OCI-LY1 (cell line): ENCODE measurements at regions not wholly inside any gene's neighbourhood (a gene's known extent, or its start where the extent isn't known, plus 50 kb on each side); places are given as distances from the start of the nearest gene placed in this dataset.

Experiments used
- H2AFZ ChIP-seq: fragments of 200-600 bp; sonication (generic), shearing (Covaris generic); 2 replicates; pipeline ENCODE4 v1.6.0; 2014; ENCODE audit warnings: antibody characterized with exemption, mild to moderate bottlenecking, low read length
- H3F3A ChIP-seq: fragments of 200-600 bp; sonication (generic), shearing (Covaris generic); 2 replicates; pipeline ENCODE4 v1.6.0; 2014; ENCODE audit warnings: mild to moderate bottlenecking, antibody characterized with exemption, low read length, moderate library complexity; ENCODE audit not compliant: insufficient read depth
- H3K27ac ChIP-seq: fragments of 200-600 bp; sonication (generic); 2 replicates; pipeline ENCODE4 v1.5.1; 2014; ENCODE audit warnings: low read length, mixed run types, mild to moderate bottlenecking, low read depth; ENCODE audit not compliant: poor library complexity, severe bottlenecking
- H3K27me3 ChIP-seq: fragments of 200-600 bp; sonication (generic); 2 replicates; pipeline ENCODE4 v1.6.0; 2014; ENCODE audit warnings: antibody characterized with exemption, mild to moderate bottlenecking, low read length, moderate library complexity; ENCODE audit not compliant: insufficient read depth
- H3K36me3 ChIP-seq: fragments of 200-600 bp; sonication (generic); 2 replicates; pipeline ENCODE4 v1.6.1; 2014; ENCODE audit warnings: mild to moderate bottlenecking, antibody characterized with exemption, low read length, moderate library complexity, mixed read lengths; ENCODE audit not compliant: insufficient read depth
- H3K4me1 ChIP-seq: fragments of 200-600 bp; sonication (generic); 2 replicates; pipeline ENCODE4 v1.5.1; 2014; ENCODE audit warnings: mild to moderate bottlenecking, low read length, moderate library complexity; ENCODE audit not compliant: insufficient read depth, severe bottlenecking
- H3K4me2 ChIP-seq: fragments of 200-600 bp; sonication (generic), shearing (Covaris generic); 2 replicates; pipeline ENCODE4 v1.6.1; 2014; ENCODE audit warnings: low read length
- H3K4me3 ChIP-seq: fragments of 200-600 bp; sonication (generic); 2 replicates; pipeline ENCODE4 v1.5.1; 2014; ENCODE audit warnings: low read length, low read depth, mild to moderate bottlenecking, mixed read lengths; ENCODE audit not compliant: poor library complexity, severe bottlenecking
- H3K79me2 ChIP-seq: fragments of 200-600 bp; shearing (Covaris generic); 2 replicates; pipeline ENCODE4 v1.6.1; 2016; ENCODE audit warnings: mixed run types, low read length, mixed read lengths; ENCODE audit not compliant: insufficient read depth
- H3K9ac ChIP-seq: fragments of 200-600 bp; sonication (generic), shearing (Covaris generic); 2 replicates; pipeline ENCODE4 v1.6.1; 2014; ENCODE audit warnings: mild to moderate bottlenecking, low read length, mixed read lengths
- H3K9me2 ChIP-seq: fragments of 200-600 bp; sonication (generic), shearing (Covaris generic); 2 replicates; pipeline ENCODE4 v1.6.1; 2014; ENCODE audit warnings: low read depth, mild to moderate bottlenecking, low read length, mixed read lengths
- H3K9me3 ChIP-seq: fragments of 200-600 bp; shearing (Covaris generic); 2 replicates; pipeline ENCODE4 v1.6.1; 2014; ENCODE audit warnings: low read length, mixed read lengths
- H4K20me1 ChIP-seq: fragments of 200-600 bp; sonication (generic), shearing (Covaris generic); 2 replicates; pipeline ENCODE4 v1.6.0; 2016; ENCODE audit warnings: mild to moderate bottlenecking, low read length; ENCODE audit not compliant: insufficient read depth
- CTCF ChIP-seq: fragments of 200-600 bp; sonication (generic), shearing (Covaris generic); IDR thresholded peaks from 2 replicates; pipeline ENCODE4 v1.5.1; 2017; ENCODE audit warnings: mild to moderate bottlenecking, antibody characterized with exemption, low read length, moderate library complexity, mixed read lengths
- EZH2 ChIP-seq: fragments of 200-600 bp; sonication (generic), shearing (Covaris generic); IDR thresholded peaks from 2 replicates; pipeline ENCODE4 v1.8.0; 2017; ENCODE audit warnings: borderline replicate concordance, mixed run types, mild to moderate bottlenecking, antibody characterized with exemption, low read length, moderate library complexity, mixed read lengths

GRCh38 chr13:76798037-76798436, 88.2 kb downstream of the KCTD12 start:
- H3K36me3 ChIP-seq = no peaks in the 10 kb centered on the region
- H3F3A ChIP-seq = no peaks in the 10 kb centered on the region

GRCh38 chr13:76797361-76797760, 88.8 kb downstream of the KCTD12 start:
- no peaks in the 10 kb centered on the region for H3F3A ChIP-seq
- no peak for TF ChIP-seq EZH2
- TF ChIP-seq CTCF = no peak
- no peak overlapping the region for H2AFZ ChIP-seq
- no peak overlapping the region for H3K27ac ChIP-seq
- H3K9me2 ChIP-seq = no peaks in the 10 kb centered on the region
- no peak overlapping the region for H3K4me3 ChIP-seq
- H3K9ac ChIP-seq = no peak overlapping the region
- H3K27me3 ChIP-seq = no peaks in the 10 kb centered on the region
- H3K79me2 ChIP-seq = no peaks in the 10 kb centered on the region
- H3K36me3 ChIP-seq = no peaks in the 10 kb centered on the region
- H3K4me2 ChIP-seq = no peak overlapping the region
- no peaks in the 10 kb centered on the region for H3K4me1 ChIP-seq
- H3K9me3 ChIP-seq = no peaks in the 10 kb centered on the region
- no peaks in the 10 kb centered on the region for H4K20me1 ChIP-seq

More at GRCh38 chr13:76798037-76798436, 88.2 kb downstream of the KCTD12 start:
- no peak overlapping the region for H3K4me2 ChIP-seq
- H3K4me1 ChIP-seq = no peaks in the 10 kb centered on the region
- H3K27me3 ChIP-seq = no peaks in the 10 kb centered on the region
- TF ChIP-seq CTCF (no peak), EZH2 (no peak)
- H3K9me2 ChIP-seq = no peaks in the 10 kb centered on the region
- no peak overlapping the region for H3K27ac ChIP-seq
- no peak overlapping the region for H3K4me3 ChIP-seq
- no peaks in the 10 kb centered on the region for H3K79me2 ChIP-seq
- H3K9ac ChIP-seq = no peak overlapping the region
- no peak overlapping the region for H2AFZ ChIP-seq
- no peaks in the 10 kb centered on the region for H4K20me1 ChIP-seq
- H3K9me3 ChIP-seq = no peaks in the 10 kb centered on the region

- Histone ChIP-seq H3K27ac (no peak overlapping the region), H3F3A (no peaks in the 10 kb centered on the region), H3K36me3 (no peaks in the 10 kb centered on the region), H3K4me2 (no peak overlapping the region), H3K4me1 (no peaks in the 10 kb centered on the region), H3K79me2 (no peaks in the 10 kb centered on the region), H3K9me2 (no peaks in the 10 kb centered on the region), H4K20me1 (no peaks in the 10 kb centered on the region), H2AFZ (no peak overlapping the region), H3K4me3 (no peak overlapping the region), H3K27me3 (no peaks in the 10 kb centered on the region), H3K9me3 (no peaks in the 10 kb centered on the region), H3K9ac (no peak overlapping the region)
- TF ChIP-seq CTCF = no peak
- TF ChIP-seq EZH2 = no peak
Observed at GRCh38 chr13:76796851-76797250, 89.4 kb downstream of the KCTD12 start.
